HCT116 (cell line): ENCODE measurements at regions not wholly inside any gene's neighbourhood (a gene's known extent, or its start where the extent isn't known, plus 50 kb on each side); places are given as distances from the start of the nearest gene placed in this dataset.

Source experiments
- CTCF ChIP-seq, 3 experiments: fragments of 200-600 bp in 1 of 3; sonication (generic) in 1 of 3; IDR thresholded peaks in 2 of 3; conservative IDR thresholded peaks in 1 of 3; 2 replicates each; pipeline ENCODE4 v1.5.1; 2012 to 2017; ENCODE audit warnings: low read depth in 2 of 3, low read length in 2 of 3, antibody characterized with exemption in 1 of 3, borderline replicate concordance in 1 of 3, control low read depth in 1 of 3, mild to moderate bottlenecking in 1 of 3, mixed read lengths in 1 of 3, mixed run types in 1 of 3, moderate library complexity in 1 of 3; ENCODE audit not compliant: insufficient read depth in 1 of 3
- EGR1 ChIP-seq: IDR thresholded peaks from 2 replicates; pipeline ENCODE4 v1.6.1; 2012; ENCODE audit warnings: low read depth
- EZH2 ChIP-seq: fragments of 200-600 bp; sonication (generic); IDR thresholded peaks from 2 replicates; pipeline ENCODE4 v1.6.1; 2017; ENCODE audit warnings: antibody characterized with exemption, mixed run types
- JUND ChIP-seq: IDR thresholded peaks from 2 replicates; pipeline ENCODE4 v1.6.1; 2012
- MAX ChIP-seq: IDR thresholded peaks from 2 replicates; pipeline ENCODE4 v1.6.1; 2012
- POLR2A ChIP-seq: IDR thresholded peaks from 2 replicates; pipeline ENCODE4 v1.7.0; 2011; ENCODE audit warnings: borderline replicate concordance; ENCODE audit not compliant: insufficient read depth, insufficient read length; ENCODE audit errors: extremely low read depth
- POLR2AphosphoS5 ChIP-seq: IDR thresholded peaks from 2 replicates; pipeline ENCODE4 v1.6.1; 2011; ENCODE audit warnings: mild to moderate bottlenecking, low read depth, low read length, moderate library complexity
- REST ChIP-seq: IDR thresholded peaks from 2 replicates; pipeline ENCODE4 v1.6.1; 2012; ENCODE audit warnings: low read depth
- SRF ChIP-seq: IDR thresholded peaks from 2 replicates; pipeline ENCODE4 v1.6.1; 2012; ENCODE audit warnings: low read depth
- TCF7L2 ChIP-seq: IDR thresholded peaks from 2 replicates; pipeline ENCODE4 v1.7.0; 2011; ENCODE audit warnings: borderline replicate concordance, inconsistent platforms; ENCODE audit not compliant: insufficient read depth, insufficient read length; ENCODE audit errors: extremely low read depth
- ZNF274 ChIP-seq: fragments of 200-500 bp; sonication (Bioruptor generic); IDR thresholded peaks from 2 replicates; pipeline ENCODE4 v1.6.1; 2014; ENCODE audit warnings: mild to moderate bottlenecking, low read depth, low read length, inconsistent platforms

GRCh38 chr7:7110706-7111105, 71.6 kb upstream of the C1GALT1 start:
- no peak for TF ChIP-seq EZH2
- no peak for TF ChIP-seq CTCF (IDR thresholded peaks at IDR 0.05 in 2 of 3, conservative IDR thresholded peaks at IDR 0.05 in 1 of 3; ENCODE audit: borderline replicate concordance in 1 of 3, insufficient read depth in 1 of 3, low read depth in 2 of 3, low read length in 2 of 3)
- TF ChIP-seq SRF = no peak
- no peak for TF ChIP-seq EGR1
- no peak for TF ChIP-seq POLR2AphosphoS5
- TF ChIP-seq REST = no peak
- TF ChIP-seq POLR2A = no peak
- TF ChIP-seq ZNF274 = no peak
- no peak for TF ChIP-seq MAX
- TF ChIP-seq TCF7L2 = no peak
- no peak for TF ChIP-seq JUND
